ENCODE measurements at regions not wholly inside any gene's neighbourhood (a gene's known extent, or its start where the extent isn't known, plus 50 kb on each side); places are given as distances from the start of the nearest gene placed in this dataset.

DNA sequence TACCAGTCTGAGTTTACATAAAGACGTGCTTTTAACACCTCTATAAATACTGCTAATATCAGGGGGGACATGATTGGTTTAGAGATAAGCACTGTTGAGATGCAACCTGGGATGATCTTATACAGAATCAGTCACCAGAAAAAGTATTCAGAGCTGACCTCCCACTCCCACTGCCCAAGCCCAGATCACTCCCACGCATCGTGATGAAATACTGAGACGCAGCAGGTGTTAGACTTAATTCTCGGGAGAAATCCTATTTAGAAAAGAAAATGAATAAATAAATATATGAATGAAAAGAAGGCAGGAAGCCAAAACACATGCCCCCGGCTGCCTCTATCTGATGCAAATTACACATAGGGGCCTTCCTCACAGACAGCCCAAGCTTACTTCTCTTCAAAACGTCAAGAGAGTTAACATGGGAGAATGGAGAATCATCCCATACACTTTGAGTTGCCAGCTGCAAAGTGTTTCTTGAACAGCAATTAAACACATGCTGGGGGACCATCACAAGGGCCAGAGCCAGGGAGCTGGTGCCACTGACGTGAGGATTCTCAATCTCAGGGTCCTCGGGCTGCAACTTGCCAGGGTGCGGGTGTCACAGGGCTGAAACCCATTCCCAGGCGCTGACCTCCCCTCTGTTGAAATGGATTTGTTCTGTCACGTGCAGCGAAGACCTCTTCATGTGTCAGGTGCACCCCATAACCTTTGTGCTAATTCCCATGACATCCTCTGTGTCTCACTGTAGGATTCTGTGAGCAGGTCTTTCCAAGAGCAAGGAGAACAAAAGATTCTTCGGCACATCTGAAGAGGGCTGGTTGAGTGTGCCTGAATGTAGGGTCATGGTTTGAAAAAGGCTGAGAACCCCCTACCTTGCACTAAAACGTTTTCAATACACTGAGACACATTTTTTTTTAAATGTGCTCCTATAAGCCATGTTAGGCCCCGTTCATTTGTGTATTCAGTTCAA, 764.2 kb upstream of the ARRDC4 start:
- DNase-seq, result no peak

DNA sequence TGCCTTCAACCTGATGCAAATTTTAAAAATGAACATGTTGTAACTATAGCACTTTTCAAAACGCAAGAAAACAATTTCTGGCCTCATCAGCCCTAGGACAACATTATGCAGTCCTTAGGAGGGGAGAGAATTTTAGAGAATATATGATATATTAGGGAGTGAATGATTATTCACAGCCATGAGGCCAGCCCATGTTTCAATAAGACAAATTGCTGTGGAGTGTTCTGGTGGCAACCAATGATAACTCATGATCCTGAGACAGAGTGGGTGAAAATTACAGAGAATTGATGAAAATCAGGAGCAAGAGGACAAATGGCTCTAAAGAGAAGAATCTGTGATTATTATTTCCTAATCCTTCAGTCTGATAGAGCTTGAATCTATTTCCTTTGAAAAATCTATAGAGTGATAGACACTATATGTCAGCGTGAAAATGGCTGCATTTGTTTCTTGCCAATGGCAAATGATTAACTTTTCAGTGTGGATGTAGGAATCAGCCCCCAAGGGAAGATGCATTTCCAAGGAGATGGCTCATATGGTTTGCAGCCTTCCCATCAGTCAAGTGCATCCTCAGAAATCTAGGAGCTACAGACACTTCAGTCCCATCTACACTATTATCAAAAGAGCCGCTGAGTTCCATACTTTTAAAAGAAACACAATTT, 761.0 kb upstream of the ARRDC4 start:
- no peak for DNase-seq

- no peak for DNase-seq
Observed at GRCh38 chr15:97200161-97200560, 760.3 kb upstream of the ARRDC4 start.

- no peak for DNase-seq
Observed at GRCh38 chr15:97210277-97210676, 750.2 kb upstream of the ARRDC4 start.

- no peak for DNase-seq
Observed at GRCh38 chr15:97215629-97216028, 744.9 kb upstream of the ARRDC4 start.

- DNase-seq, result no peak
Observed at GRCh38 chr15:97224191-97224641, 736.3 kb upstream of the ARRDC4 start.

GRCh38 chr15:97234851-97235610, 725.5 kb upstream of the ARRDC4 start:
- DNase-seq, result peak; percentile 7

GRCh38 chr15:97235611-97235985, 724.9 kb upstream of the ARRDC4 start:
- DNase-seq, result no peak

GRCh38 chr15:97236140-97236539, 724.4 kb upstream of the ARRDC4 start:
- DNase-seq, result no peak

DNA sequence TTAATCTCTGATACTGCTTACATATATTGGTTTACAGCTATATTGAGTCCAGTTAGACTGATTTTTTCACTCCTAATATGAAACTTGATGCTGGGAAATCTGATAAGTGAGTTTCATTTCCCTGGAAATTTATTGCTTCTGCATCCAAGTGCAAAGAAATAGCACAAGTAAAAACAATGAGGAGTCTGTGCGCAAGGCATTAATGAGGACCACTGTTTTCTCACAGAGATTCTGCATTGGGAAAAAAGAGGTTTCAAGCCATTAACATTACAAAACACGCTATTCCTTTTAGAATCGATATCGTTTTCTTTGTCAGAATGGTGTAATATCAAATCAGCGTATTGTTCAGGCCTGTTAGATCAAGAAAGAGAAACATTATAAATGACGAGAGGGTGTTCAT, 723.3 kb upstream of the ARRDC4 start:
- DNase-seq, result no peak

- no peak for DNase-seq
Observed at GRCh38 chr15:97248376-97248775, 712.1 kb upstream of the ARRDC4 start.

- no peak for DNase-seq
Observed at GRCh38 chr15:97259943-97260342, 700.6 kb upstream of the ARRDC4 start.

- no peak for DNase-seq
Observed at GRCh38 chr15:97301166-97301565, 659.3 kb upstream of the ARRDC4 start.

DNA sequence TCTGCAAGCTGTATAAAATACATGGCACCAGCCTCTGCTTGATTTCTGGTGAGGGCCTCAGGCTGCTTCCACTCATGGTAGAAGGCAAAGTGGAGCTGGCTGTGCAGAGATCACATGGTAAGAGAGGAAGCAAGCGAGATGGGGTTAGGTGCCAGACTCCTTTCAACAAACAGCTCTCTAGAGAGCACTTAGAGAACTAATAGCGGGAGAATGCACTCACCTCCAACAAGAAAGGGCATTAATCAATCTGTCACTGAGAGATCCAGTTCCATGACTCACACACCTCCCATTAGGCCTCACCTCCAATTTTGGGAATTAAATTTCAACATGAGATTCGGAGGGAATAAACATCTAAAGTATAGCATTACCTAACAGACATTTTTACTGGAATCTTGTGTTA, 644.1 kb upstream of the ARRDC4 start:
- peak; percentile 44 for DNase-seq

DNA sequence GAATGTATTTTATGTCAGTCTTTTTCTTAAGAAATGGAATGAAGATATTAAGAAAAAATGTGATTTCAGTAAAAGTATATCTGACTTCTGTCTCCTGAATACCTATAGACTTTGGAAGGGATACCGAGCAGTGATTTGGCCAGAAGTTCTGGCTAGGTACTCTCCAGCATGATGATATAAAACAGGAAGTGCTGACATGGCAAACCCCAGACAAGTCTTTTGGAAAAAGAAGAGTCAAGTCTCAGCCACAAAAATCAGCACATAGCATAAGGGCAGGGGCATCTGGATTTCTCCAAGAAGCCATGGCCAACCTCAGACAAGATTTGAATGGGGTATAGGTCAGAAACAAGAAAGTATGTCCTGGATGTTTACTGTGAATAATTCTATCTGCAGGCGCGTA, 643.3 kb upstream of the ARRDC4 start:
- DNase-seq, result no peak

DNA sequence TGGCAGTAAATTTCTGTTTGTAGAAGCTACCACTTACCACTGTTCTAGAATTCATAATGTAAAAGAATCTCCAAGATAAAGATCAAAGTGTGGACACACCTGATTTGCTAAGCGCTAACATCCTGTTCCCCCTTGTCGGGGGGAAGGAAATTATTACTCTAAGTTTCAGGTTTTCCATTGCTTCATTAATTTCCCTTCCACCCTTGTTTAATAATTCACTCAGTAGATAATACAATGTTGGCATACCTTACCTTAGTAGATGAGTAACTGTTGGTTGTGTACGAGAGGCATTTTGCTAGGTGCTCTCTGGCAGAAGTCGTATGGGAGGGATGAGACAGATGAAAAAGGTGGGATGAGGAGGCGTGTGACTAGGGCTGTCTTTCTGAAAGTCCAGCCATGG, 641.2 kb upstream of the ARRDC4 start:
- DNase-seq, result no peak

- no peak for DNase-seq
Observed at GRCh38 chr15:97346221-97346620, 614.3 kb upstream of the ARRDC4 start.

DNA sequence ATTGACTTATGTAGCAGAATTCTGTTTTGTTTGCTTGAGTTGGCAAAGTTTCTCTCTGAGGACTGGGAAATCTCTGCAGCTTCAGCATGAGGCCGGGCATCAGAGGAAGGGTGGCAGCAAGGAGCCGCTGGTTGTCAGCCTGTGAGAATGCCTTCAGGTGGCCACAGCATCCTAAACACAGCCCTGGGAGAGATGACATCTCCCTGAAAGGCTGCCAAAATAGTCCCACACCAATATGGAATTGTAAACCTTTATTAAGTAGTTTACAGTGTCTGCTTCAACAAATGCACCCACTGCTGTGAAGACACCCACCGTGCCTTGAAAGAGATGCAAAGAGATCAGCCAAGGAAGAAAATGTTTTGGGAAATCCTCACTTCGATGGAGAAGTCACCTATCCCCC, 609.7 kb upstream of the ARRDC4 start:
- no peak for DNase-seq

DNA sequence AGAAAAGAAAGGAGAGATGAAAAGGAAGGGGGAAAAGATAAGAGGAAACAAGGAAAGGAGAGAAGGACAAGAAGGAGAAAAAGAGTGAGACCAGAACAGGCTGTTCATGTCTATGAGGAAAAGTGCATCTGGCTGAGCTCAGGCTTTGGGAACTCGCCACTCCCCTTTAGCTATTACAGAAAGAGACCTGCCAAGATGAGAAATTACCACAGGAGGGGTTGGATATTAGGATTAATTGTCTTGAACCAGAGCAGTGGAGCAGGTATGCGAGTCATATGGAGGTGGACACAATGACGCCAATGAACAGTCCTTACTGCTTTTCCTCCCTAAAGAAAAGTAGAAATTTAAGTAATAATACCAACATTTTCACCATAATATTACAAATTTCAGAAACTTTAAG, 577.0 kb upstream of the ARRDC4 start:
- peak; percentile 41 for DNase-seq

DNA sequence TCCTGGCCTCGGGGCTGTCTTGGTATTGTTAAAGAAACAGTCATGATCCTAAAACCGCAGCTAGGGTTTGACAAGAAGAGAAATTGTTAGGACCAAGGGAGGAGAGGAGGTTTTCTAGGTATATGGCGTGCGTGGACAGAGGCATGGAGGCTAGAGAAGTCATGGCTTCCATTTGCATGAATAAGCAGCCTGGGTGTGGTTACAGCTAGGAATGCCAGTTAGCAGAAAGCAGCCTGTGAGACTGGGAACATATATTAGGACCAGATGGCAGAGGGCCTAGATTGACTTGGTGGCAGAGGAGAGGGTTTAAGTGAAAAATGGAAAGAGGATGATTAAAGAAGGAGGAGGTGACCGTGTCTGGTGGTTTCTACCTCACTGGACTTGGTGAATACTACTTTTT, 573.6 kb upstream of the ARRDC4 start:
- DNase-seq, result no peak

DNA sequence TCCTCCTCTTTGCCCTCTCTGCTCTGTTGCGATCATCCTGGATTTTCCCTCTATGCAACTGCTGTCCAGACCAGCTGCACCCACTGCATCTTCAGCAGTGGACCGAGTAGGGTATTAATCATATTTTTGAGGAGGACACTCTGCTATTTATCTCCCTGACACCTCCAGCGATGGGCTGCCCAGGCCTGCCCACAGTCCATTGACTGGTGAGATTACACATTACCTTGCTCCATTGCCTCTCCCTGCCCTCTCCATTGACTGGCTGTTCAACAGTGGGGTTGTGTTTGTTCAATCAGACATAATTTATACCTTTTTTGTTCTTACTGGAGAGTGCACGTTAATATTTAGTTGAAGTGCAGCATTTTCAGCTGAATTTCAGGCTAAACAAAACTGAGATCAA, 559.3 kb upstream of the ARRDC4 start:
- peak; percentile 65 for DNase-seq

DNA sequence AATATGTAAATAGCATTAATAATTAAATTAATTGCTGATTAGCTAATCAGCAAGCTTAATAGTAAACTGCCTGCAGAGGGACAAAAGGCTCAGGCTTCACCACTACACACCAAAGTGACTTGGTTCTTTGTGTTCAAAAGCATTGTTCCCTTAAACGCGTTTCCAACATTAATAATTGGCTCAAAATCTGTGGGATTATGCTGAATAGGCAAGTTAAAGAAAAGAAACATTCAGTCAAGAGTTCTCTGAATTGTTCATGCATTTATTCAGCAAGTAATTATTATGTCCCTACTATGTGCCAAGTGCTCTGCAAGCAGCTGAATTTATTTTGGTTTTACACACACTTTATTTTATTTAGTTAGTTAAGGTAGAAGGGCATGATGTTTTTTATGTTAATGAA, 558.5 kb upstream of the ARRDC4 start:
- DNase-seq, result no peak

- DNase-seq, result no peak
Observed at GRCh38 chr15:97406841-97407240, 553.7 kb upstream of the ARRDC4 start.
